HCT116 (cell line): ENCODE measurements at regions not wholly inside any gene's neighbourhood (a gene's known extent, or its start where the extent isn't known, plus 50 kb on each side); places are given as distances from the start of the nearest gene placed in this dataset.
A peak's percentile ranks its signal among the peaks of the same experiment; 100 is the strongest.

ENCODE experiments used
- ATAC-seq: fragments of 200-7000 bp; cut with Tn5 transposase; 2 replicates; pipeline ENCODE4 v1.9.1; 2020; ENCODE audit warnings: mild to moderate bottlenecking, moderate library complexity
- BruUV-seq: library from RNA; stranded (reverse); fragments of 400-500 nt; replicated peaks from 2 replicates; lab custom pipeline; 2021; lab: Mats Ljungman, UMichigan
- CTCF ChIA-PET: fragments of 300-600 bp; sonication (Branson Sonifier 250); formaldehyde crosslinking; loops from one replicate; lab custom pipeline; 2021; ENCODE audit warnings: antibody characterized with exemption; lab: Charles Lee
- POLR2A ChIA-PET: fragments of 300-600, 350-600 bp; sonication (Branson Sonifier 250); formaldehyde crosslinking; loops from one replicate; lab custom pipeline; 2021; ENCODE audit warnings: antibody characterized with exemption; lab: Charles Lee
- RAD21 ChIA-PET, 2 experiments: fragments of 300-600 bp; sonication (Branson Sonifier 250); formaldehyde crosslinking; loops; one replicate each; lab custom pipeline; 2023; ENCODE audit warnings: low total read pairs in 2 of 2; ENCODE audit not compliant: uncharacterized antibody in 2 of 2, unreplicated experiment in 2 of 2, low non-redundant PET in 1 of 2; lab: Charles Lee
- DNase-seq: peaks from one replicate; pipeline ENCODE4 v3.0.0-alpha.2; 2010; ENCODE audit warnings: low read depth, low spot score
- H2AFZ ChIP-seq: fragments of 200-600 bp; shearing (Covaris generic), sonication (generic); 2 replicates; pipeline ENCODE4 v1.6.1; 2017; ENCODE audit warnings: low read depth, mixed run types, mixed read lengths, antibody characterized with exemption, low read length; ENCODE audit not compliant: poor library complexity, severe bottlenecking
- H3K27ac ChIP-seq: 2 replicates; pipeline ENCODE4 v1.5.1; 2012; ENCODE audit warnings: low read depth, low read length
- H3K27me3 ChIP-seq: fragments of 200-600 bp; sonication (generic); 2 replicates; pipeline ENCODE4 v1.6.1; 2016; ENCODE audit warnings: mixed run types, low read length, mixed read lengths; ENCODE audit not compliant: insufficient read depth
- H3K36me3 ChIP-seq, 2 experiments: fragments of 200-500 bp in 1 of 2; fragments of 200-600 bp in 1 of 2; sonication (Bioruptor generic) in 1 of 2; sonication (generic) in 1 of 2; 2 replicates each; pipeline versions ENCODE4 v1.5.1 to v1.6.1; 2014 to 2016; ENCODE audit warnings: low read length in 2 of 2, inconsistent platforms in 1 of 2, mixed read lengths in 1 of 2, mixed run types in 1 of 2; ENCODE audit not compliant: insufficient read depth in 2 of 2, control insufficient read depth in 1 of 2
- H3K4me1 ChIP-seq, 2 experiments: fragments of 200-600 bp in 1 of 2; sonication (generic) in 1 of 2; 2 replicates each; pipeline versions ENCODE4 v1.5.1 to v1.6.1; 2012 to 2017; ENCODE audit warnings: low read length in 2 of 2, inconsistent platforms in 1 of 2, mild to moderate bottlenecking in 1 of 2, mixed read lengths in 1 of 2, mixed run types in 1 of 2, moderate library complexity in 1 of 2; ENCODE audit not compliant: insufficient read depth in 2 of 2, control insufficient read depth in 1 of 2
- H3K4me2 ChIP-seq: fragments of 200-600 bp; sonication (generic); 2 replicates; pipeline ENCODE4 v1.6.1; 2017; ENCODE audit warnings: mixed run types, low read length, mixed read lengths
- H3K4me3 ChIP-seq, 2 experiments: fragments of 200-600 bp in 1 of 2; sonication (generic) in 1 of 2; replicated peaks in 1 of 2; 2 replicates each; pipeline ENCODE4 v1.5.1; 2011 to 2016; ENCODE audit warnings: low read length in 2 of 2, control low read depth in 1 of 2, low read depth in 1 of 2, mild to moderate bottlenecking in 1 of 2, mixed read lengths in 1 of 2, mixed run types in 1 of 2
- H3K79me2 ChIP-seq: fragments of 200-600 bp; sonication (generic); 2 replicates; pipeline ENCODE4 v1.6.1; 2017; ENCODE audit warnings: mild to moderate bottlenecking, mixed run types, low read length, moderate library complexity, mixed read lengths; ENCODE audit not compliant: insufficient read depth
- H3K9ac ChIP-seq: fragments of 200-600 bp; sonication (generic); 2 replicates; pipeline ENCODE4 v1.6.1; 2016; ENCODE audit warnings: low read length, mixed read lengths
- H3K9me2 ChIP-seq: fragments of 200-600 bp; sonication (generic), shearing (Covaris generic); 2 replicates; pipeline ENCODE4 v1.6.1; 2017; ENCODE audit warnings: mixed run types, mild to moderate bottlenecking, moderate library complexity; ENCODE audit not compliant: insufficient read depth
- H3K9me3 ChIP-seq, 2 experiments: fragments of 200-500 bp in 1 of 2; fragments of 200-600 bp in 1 of 2; sonication (Bioruptor generic) in 1 of 2; sonication (generic) in 1 of 2; 2 replicates each; pipeline ENCODE4 v1.6.1; 2014 to 2017; ENCODE audit warnings: low read length in 2 of 2, mixed read lengths in 2 of 2, inconsistent platforms in 1 of 2, low read depth in 1 of 2, mild to moderate bottlenecking in 1 of 2, mixed run types in 1 of 2, moderate library complexity in 1 of 2; ENCODE audit not compliant: control insufficient read depth in 1 of 2, insufficient read depth in 1 of 2
- H4K20me1 ChIP-seq: fragments of 200-600 bp; sonication (generic), shearing (Covaris generic); 2 replicates; pipeline ENCODE4 v1.6.1; 2017; ENCODE audit warnings: mixed run types, mild to moderate bottlenecking, moderate library complexity; ENCODE audit not compliant: insufficient read depth
- ATF3 ChIP-seq: IDR thresholded peaks from 2 replicates; pipeline ENCODE4 v1.6.1; 2012
- CEBPB ChIP-seq: IDR thresholded peaks from 2 replicates; pipeline ENCODE4 v1.6.1; 2012; ENCODE audit warnings: low read depth
- CTCF ChIP-seq, 3 experiments: fragments of 200-600 bp in 1 of 3; sonication (generic) in 1 of 3; IDR thresholded peaks in 2 of 3; conservative IDR thresholded peaks in 1 of 3; 2 replicates each; pipeline ENCODE4 v1.5.1; 2012 to 2017; ENCODE audit warnings: low read depth in 2 of 3, low read length in 2 of 3, antibody characterized with exemption in 1 of 3, borderline replicate concordance in 1 of 3, control low read depth in 1 of 3, mild to moderate bottlenecking in 1 of 3, mixed read lengths in 1 of 3, mixed run types in 1 of 3, moderate library complexity in 1 of 3; ENCODE audit not compliant: insufficient read depth in 1 of 3
- EGR1 ChIP-seq: IDR thresholded peaks from 2 replicates; pipeline ENCODE4 v1.6.1; 2012; ENCODE audit warnings: low read depth
- ELF1 ChIP-seq: IDR thresholded peaks from 2 replicates; pipeline ENCODE4 v1.6.1; 2012; ENCODE audit warnings: low read depth, borderline replicate concordance
- FOSL1 ChIP-seq: IDR thresholded peaks from 2 replicates; pipeline ENCODE4 v1.6.1; 2012; ENCODE audit warnings: low read depth
- JUND ChIP-seq: IDR thresholded peaks from 2 replicates; pipeline ENCODE4 v1.6.1; 2012
- MAX ChIP-seq: IDR thresholded peaks from 2 replicates; pipeline ENCODE4 v1.6.1; 2012
- POLR2A ChIP-seq: IDR thresholded peaks from 2 replicates; pipeline ENCODE4 v1.7.0; 2011; ENCODE audit warnings: borderline replicate concordance; ENCODE audit not compliant: insufficient read depth, insufficient read length; ENCODE audit errors: extremely low read depth
- REST ChIP-seq: IDR thresholded peaks from 2 replicates; pipeline ENCODE4 v1.6.1; 2012; ENCODE audit warnings: low read depth
- SIN3A ChIP-seq: IDR thresholded peaks from 2 replicates; pipeline ENCODE4 v1.6.1; 2012; ENCODE audit warnings: low read depth
- SP1 ChIP-seq: IDR thresholded peaks from 2 replicates; pipeline ENCODE4 v1.6.1; 2012; ENCODE audit warnings: low read depth
- YY1 ChIP-seq: IDR thresholded peaks from 2 replicates; pipeline ENCODE4 v1.6.1; 2011; ENCODE audit warnings: low read length, low read depth, moderate library complexity, mild to moderate bottlenecking; ENCODE audit not compliant: insufficient replicate concordance; ENCODE audit errors: extremely low read depth
- ZNF274 ChIP-seq: fragments of 200-500 bp; sonication (Bioruptor generic); IDR thresholded peaks from 2 replicates; pipeline ENCODE4 v1.6.1; 2014; ENCODE audit warnings: mild to moderate bottlenecking, low read depth, low read length, inconsistent platforms
- intact Hi-C: fragments of 100-400 bp; cut with micrococcal nuclease; formaldehyde crosslinking; loops from 2 replicates; pipeline ENCODE4 v1.10.0; 2022

GRCh38 chr13:71254384-71254783, 612.6 kb downstream of the DACH1 start:
- Histone ChIP-seq H3K9me3 (no peaks in the 10 kb centered on the region; a peak in 1 of 4 replicates), H3K9ac (no peak overlapping the region), H3K9me2 (no peaks in the 10 kb centered on the region), H3K36me3 (no peaks in the 10 kb centered on the region), H3K4me3 (no peak overlapping the region), H3K27ac (no peak overlapping the region), H3K4me2 (no peak overlapping the region), H3K4me1 (no peaks in the 10 kb centered on the region), H3K27me3 (no peaks in the 10 kb centered on the region), H2AFZ (no peak overlapping the region), H4K20me1 (no peaks in the 10 kb centered on the region), H3K79me2 (no peaks in the 10 kb centered on the region)
- no TSS peak for BruUV-seq
- DNase-seq, result no peak
- TF ChIP-seq CEBPB, result no peak
- no peak for TF ChIP-seq FOSL1
- no peak for TF ChIP-seq MAX
- no peak for TF ChIP-seq ZNF274
- TF ChIP-seq ELF1, result no peak
- TF ChIP-seq CTCF (IDR thresholded peaks at IDR 0.05 in 2 of 3, conservative IDR thresholded peaks at IDR 0.05 in 1 of 3; ENCODE audit: borderline replicate concordance in 1 of 3, insufficient read depth in 1 of 3, low read depth in 2 of 3, low read length in 2 of 3), result 0 out of 6 replicates have a peak, but pooled peaks of 1 of the 3 experiments have one; percentile 5
- TF ChIP-seq POLR2A, result no peak
- intact Hi-C loops, result no loop called here
- ATAC-seq, result peak; percentile 49; the same call in 1 of the 2 replicates
- POLR2A ChIA-PET, result no interaction called here
- CTCF ChIA-PET, result no interaction called here
- RAD21 ChIA-PET, result no interaction called here

- Histone ChIP-seq H3K9me2 (no peaks in the 10 kb centered on the region), H3K36me3 (no peaks in the 10 kb centered on the region), H3K4me1 (no peaks in the 10 kb centered on the region), H3K4me3 (no peak overlapping the region), H3K9ac (no peak overlapping the region), H3K9me3 (no peaks in the 10 kb centered on the region; a peak in 1 of 4 replicates), H3K27me3 (no peaks in the 10 kb centered on the region), H3K4me2 (no peak overlapping the region), H2AFZ (no peak overlapping the region), H3K79me2 (no peaks in the 10 kb centered on the region), H3K27ac (no peak overlapping the region), H4K20me1 (no peaks in the 10 kb centered on the region)
- ChIA-PET CTCF (no interaction called here), RAD21 (no interaction called here), POLR2A (no interaction called here)
- ATAC-seq (no peak), DNase-seq (no peak)
- intact Hi-C loops, result no loop called here
- no TSS peak for BruUV-seq
- TF ChIP-seq SIN3A (no peak), POLR2A (no peak), REST (no peak), ZNF274 (no peak), JUND (no peak), FOSL1 (no peak), ELF1 (no peak), SP1 (no peak), MAX (no peak), YY1 (no peak), ATF3 (no peak), EGR1 (no peak)
Measured at GRCh38 chr13:71252184-71252704, 614.8 kb downstream of the DACH1 start.
